ENCODE measurements at regions not wholly inside any gene's neighbourhood (a gene's known extent, or its start where the extent isn't known, plus 50 kb on each side); places are given as distances from the start of the nearest gene placed in this dataset.

- intact Hi-C loops (cut with DNase I): no loop called here
Measured at GRCh38 chr2:425243-425642, 137.4 kb upstream of the ALKAL2 start.

GRCh38 chr2:424306-425171 is 136.6 kb upstream of the ALKAL2 start:
- intact Hi-C loops (cut with DNase I): no loop called here
- no peak for DNase-seq (ENCODE audit: low spot score)

More at GRCh38 chr2:425243-425642, 137.4 kb upstream of the ALKAL2 start:
- DNase-seq (ENCODE audit: low spot score): peak; percentile 22

- intact Hi-C loops (cut with DNase I): no loop called here
- peak; percentile 20 for DNase-seq (ENCODE audit: low spot score)
Measured at GRCh38 chr2:423479-423878, 135.6 kb upstream of the ALKAL2 start.

- intact Hi-C loops (cut with DNase I): no loop called here
- DNase-seq (ENCODE audit: low spot score): peak; percentile 19
Measured at GRCh38 chr2:422676-423435, 135.0 kb upstream of the ALKAL2 start.

GRCh38 chr2:421406-421805 is 133.5 kb upstream of the ALKAL2 start:
- peak; percentile 49 for DNase-seq (ENCODE audit: low spot score)
- intact Hi-C loops (cut with DNase I): no loop called here

- DNase-seq (ENCODE audit: low spot score): no peak
- intact Hi-C loops (cut with DNase I): no loop called here
Measured at GRCh38 chr2:419687-420317, 131.9 kb upstream of the ALKAL2 start.

- no peak for DNase-seq (ENCODE audit: low spot score)
- intact Hi-C loops (cut with DNase I): no loop called here
Measured at GRCh38 chr2:417662-418061, 129.8 kb upstream of the ALKAL2 start.

- intact Hi-C loops (cut with DNase I): no loop called here
- DNase-seq (ENCODE audit: low spot score): no peak
Measured at GRCh38 chr2:417006-417405, 129.1 kb upstream of the ALKAL2 start.

GRCh38 chr2:415986-416610 is 128.2 kb upstream of the ALKAL2 start:
- DNase-seq (ENCODE audit: low spot score): no peak
- intact Hi-C loops (cut with DNase I): no loop called here

GRCh38 chr2:409523-409922 is 121.6 kb upstream of the ALKAL2 start:
- intact Hi-C loops (cut with DNase I): no loop called here
- no peak for DNase-seq (ENCODE audit: low spot score)

GRCh38 chr2:407630-408029 is 119.7 kb upstream of the ALKAL2 start:
- DNase-seq (ENCODE audit: low spot score): no peak
- intact Hi-C loops (cut with DNase I): no loop called here

GRCh38 chr2:406876-407275 is 119.0 kb upstream of the ALKAL2 start:
- intact Hi-C loops (cut with DNase I): no loop called here
- no peak for DNase-seq (ENCODE audit: low spot score)

GRCh38 chr2:406231-406630 is 118.3 kb upstream of the ALKAL2 start:
- no peak for DNase-seq (ENCODE audit: low spot score)
- intact Hi-C loops (cut with DNase I): no loop called here

- no peak for DNase-seq (ENCODE audit: low spot score)
- intact Hi-C loops (cut with DNase I): no loop called here
Measured at GRCh38 chr2:404581-404980, 116.7 kb upstream of the ALKAL2 start.

- DNase-seq (ENCODE audit: low spot score): no peak
- intact Hi-C loops (cut with DNase I): no loop called here
Measured at GRCh38 chr2:403682-404081, 115.8 kb upstream of the ALKAL2 start.

- DNase-seq (ENCODE audit: low spot score): no peak
- intact Hi-C loops (cut with DNase I): no loop called here
Measured at GRCh38 chr2:402721-403120, 114.8 kb upstream of the ALKAL2 start.

GRCh38 chr2:402206-402605 is 114.3 kb upstream of the ALKAL2 start:
- no peak for DNase-seq (ENCODE audit: low spot score)
- intact Hi-C loops (cut with DNase I): no loop called here

- DNase-seq (ENCODE audit: low spot score): no peak
- intact Hi-C loops (cut with DNase I): no loop called here
Measured at GRCh38 chr2:401019-401679, 113.3 kb upstream of the ALKAL2 start.

- intact Hi-C loops (cut with DNase I): no loop called here
- DNase-seq (ENCODE audit: low spot score): no peak
Measured at GRCh38 chr2:397926-398325, 110.0 kb upstream of the ALKAL2 start.

Data from posterior vena cava (tissue), 2 donors.